ENCODE measurements at regions not wholly inside any gene's neighbourhood (a gene's known extent, or its start where the extent isn't known, plus 50 kb on each side); places are given as distances from the start of the nearest gene placed in this dataset.
"Not testable (repeated sequence)": the region's sequence is repeated elsewhere in the genome, so short reads cannot be mapped to it uniquely, and the experiment has no call there.

GRCh38 chr12:131387281-131388163, 323.4 kb upstream of the SFSWAP start:
- intact Hi-C loops (cut with micrococcal nuclease), result no loop called here

GRCh38 chr12:131388164-131389053, 322.5 kb upstream of the SFSWAP start:
- intact Hi-C loops (cut with micrococcal nuclease), result not testable (repeated sequence)

GRCh38 chr12:131389054-131390013, 321.6 kb upstream of the SFSWAP start:
- intact Hi-C loops (cut with micrococcal nuclease), result no loop called here

GRCh38 chr12:131390412-131391334, 320.2 kb upstream of the SFSWAP start:
- intact Hi-C loops (cut with micrococcal nuclease), result no loop called here

GRCh38 chr12:131391399-131391798, 319.5 kb upstream of the SFSWAP start:
- intact Hi-C loops (cut with micrococcal nuclease), result no loop called here

GRCh38 chr12:131394752-131395151, 316.1 kb upstream of the SFSWAP start:
- intact Hi-C loops (cut with micrococcal nuclease), result not testable (repeated sequence)

GRCh38 chr12:131395209-131395684, 315.6 kb upstream of the SFSWAP start:
- intact Hi-C loops (cut with micrococcal nuclease), result not testable (repeated sequence)

GRCh38 chr12:131395971-131396573, 314.8 kb upstream of the SFSWAP start:
- intact Hi-C loops (cut with micrococcal nuclease), result no loop called here

GRCh38 chr12:131397493-131398181, 313.3 kb upstream of the SFSWAP start:
- intact Hi-C loops (cut with micrococcal nuclease), result no loop called here

GRCh38 chr12:131399000-131399399, 311.9 kb upstream of the SFSWAP start:
- intact Hi-C loops (cut with micrococcal nuclease), result no loop called here

GRCh38 chr12:131400668-131401294, 310.1 kb upstream of the SFSWAP start:
- intact Hi-C loops (cut with micrococcal nuclease), result not testable (repeated sequence)

- intact Hi-C loops (cut with micrococcal nuclease), result not testable (repeated sequence)
Observed at GRCh38 chr12:131401907-131402633, 308.8 kb upstream of the SFSWAP start.

- intact Hi-C loops (cut with micrococcal nuclease), result no loop called here
Observed at GRCh38 chr12:131402781-131403396, 308.0 kb upstream of the SFSWAP start.

- intact Hi-C loops (cut with micrococcal nuclease), result no loop called here
Observed at GRCh38 chr12:131403676-131404075, 307.2 kb upstream of the SFSWAP start.

- intact Hi-C loops (cut with micrococcal nuclease), result no loop called here
Observed at GRCh38 chr12:131404705-131405104, 306.2 kb upstream of the SFSWAP start.

GRCh38 chr12:131407221-131408035, 303.5 kb upstream of the SFSWAP start:
- intact Hi-C loops (cut with micrococcal nuclease), result no loop called here

Measured in T-helper 1 cell treated with Interleukin-12 subunit alpha and Interleukin-12 subunit beta and Interleukin-4 antibody, amounts not matched to agents 30 ng/mL and 1 ng/mL, for 36 hours (primary cell).